ENCODE measurements at regions not wholly inside any gene's neighbourhood (a gene's known extent, or its start where the extent isn't known, plus 50 kb on each side); places are given as distances from the start of the nearest gene placed in this dataset.

DNA sequence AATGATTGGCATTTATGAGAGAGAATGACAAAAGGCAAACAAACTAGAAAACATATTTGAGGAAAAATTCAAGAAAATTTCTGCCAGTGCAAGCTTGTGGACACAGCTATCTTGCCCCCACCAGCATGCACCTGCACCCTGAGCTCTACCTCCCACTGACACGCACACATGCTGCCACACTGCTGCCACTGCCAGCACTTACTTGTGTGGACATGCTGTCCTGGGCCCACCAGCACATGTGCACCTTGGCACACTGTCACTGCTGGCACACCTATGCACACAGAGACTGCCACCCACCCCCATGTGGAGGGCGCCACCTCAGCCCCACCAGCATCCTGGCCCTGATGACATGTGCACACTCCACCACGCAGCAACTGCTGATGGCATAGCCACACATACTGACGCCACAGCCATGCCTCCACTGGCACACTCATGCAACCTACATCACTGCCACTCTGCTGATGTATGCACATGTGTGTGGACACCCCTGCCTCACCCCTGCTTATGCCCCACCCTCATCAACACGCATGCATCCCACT, 475.0 kb downstream of the SOX5 start:
- Histone ChIP-seq H3F3A (replicated peaks; ENCODE audit: low read depth) (no peaks in the 10 kb centered on the region), H3K4me1 (ENCODE audit: insufficient read depth) (no peaks in the 10 kb centered on the region), H4K20me1 (replicated peaks; ENCODE audit: insufficient read depth) (no peaks in the 10 kb centered on the region), H3K9me2 (ENCODE audit: insufficient read depth) (no peaks in the 10 kb centered on the region; the same call in 1 of the 2 replicates), H3K79me2 (replicated peaks; ENCODE audit: insufficient read depth) (no peaks in the 10 kb centered on the region), H3K4me3 (no peak overlapping the region), H3K36me3 (ENCODE audit: insufficient read depth) (no peaks in the 10 kb centered on the region), H3K4me2 (no peak overlapping the region), H3K27ac (ENCODE audit: low read depth) (no peak overlapping the region), H2AFZ (no peak overlapping the region), H3K27me3 (ENCODE audit: insufficient read depth) (no peaks in the 10 kb centered on the region)
- Mint-ChIP-seq H3K9me3 (peaks cover 8% of the 10 kb centered on the region; the same call in 2 of the 3 replicates), H3K4me1 (no peaks in the 10 kb centered on the region), H3K27me3 (ENCODE audit: insufficient read depth, low read depth, poor library complexity) (no peaks in the 10 kb centered on the region), H3K4me3 (no peak overlapping the region), H3K36me3 (ENCODE audit: low read depth) (peaks cover 3% of the 10 kb centered on the region; the same call in 1 of the 3 replicates), H3K27ac (no peak overlapping the region)
- ATAC-seq (no peak), DNase-seq (ENCODE audit: low spot score) (no peak)
- TF ChIP-seq, protein P1, sequence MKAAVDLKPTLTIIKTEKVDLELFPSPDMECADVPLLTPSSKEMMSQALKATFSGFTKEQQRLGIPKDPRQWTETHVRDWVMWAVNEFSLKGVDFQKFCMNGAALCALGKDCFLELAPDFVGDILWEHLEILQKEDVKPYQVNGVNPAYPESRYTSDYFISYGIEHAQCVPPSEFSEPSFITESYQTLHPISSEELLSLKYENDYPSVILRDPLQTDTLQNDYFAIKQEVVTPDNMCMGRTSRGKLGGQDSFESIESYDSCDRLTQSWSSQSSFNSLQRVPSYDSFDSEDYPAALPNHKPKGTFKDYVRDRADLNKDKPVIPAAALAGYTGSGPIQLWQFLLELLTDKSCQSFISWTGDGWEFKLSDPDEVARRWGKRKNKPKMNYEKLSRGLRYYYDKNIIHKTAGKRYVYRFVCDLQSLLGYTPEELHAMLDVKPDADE (IDR thresholded peaks at IDR 0.05): no peak
- TF ChIP-seq STAT1 (IDR thresholded peaks at IDR 0.05; ENCODE audit: unreplicated experiment) (no peak), ZNF114 (CRISPR knock-in tag; IDR thresholded peaks at IDR 0.05) (no peak), NANOG (IDR thresholded peaks at IDR 0.05; ENCODE audit: borderline replicate concordance) (no peak), JUNB (IDR thresholded peaks at IDR 0.05; ENCODE audit: unreplicated experiment) (no peak), EZH2phosphoT487 (IDR thresholded peaks at IDR 0.05; ENCODE audit: unreplicated experiment) (no peak), POLR2AphosphoS5 (IDR thresholded peaks at IDR 0.05; ENCODE audit: low read depth) (no peak), EZH2 (IDR thresholded peaks at IDR 0.05; ENCODE audit: low read depth, unreplicated experiment) (no peak), CREB1 (CRISPR knock-in tag; IDR thresholded peaks at IDR 0.05; ENCODE audit: low read depth) (no peak), ZNF331 (CRISPR knock-in tag; IDR thresholded peaks at IDR 0.05; ENCODE audit: low read depth) (no peak)
- TF ChIP-seq, protein P2, sequence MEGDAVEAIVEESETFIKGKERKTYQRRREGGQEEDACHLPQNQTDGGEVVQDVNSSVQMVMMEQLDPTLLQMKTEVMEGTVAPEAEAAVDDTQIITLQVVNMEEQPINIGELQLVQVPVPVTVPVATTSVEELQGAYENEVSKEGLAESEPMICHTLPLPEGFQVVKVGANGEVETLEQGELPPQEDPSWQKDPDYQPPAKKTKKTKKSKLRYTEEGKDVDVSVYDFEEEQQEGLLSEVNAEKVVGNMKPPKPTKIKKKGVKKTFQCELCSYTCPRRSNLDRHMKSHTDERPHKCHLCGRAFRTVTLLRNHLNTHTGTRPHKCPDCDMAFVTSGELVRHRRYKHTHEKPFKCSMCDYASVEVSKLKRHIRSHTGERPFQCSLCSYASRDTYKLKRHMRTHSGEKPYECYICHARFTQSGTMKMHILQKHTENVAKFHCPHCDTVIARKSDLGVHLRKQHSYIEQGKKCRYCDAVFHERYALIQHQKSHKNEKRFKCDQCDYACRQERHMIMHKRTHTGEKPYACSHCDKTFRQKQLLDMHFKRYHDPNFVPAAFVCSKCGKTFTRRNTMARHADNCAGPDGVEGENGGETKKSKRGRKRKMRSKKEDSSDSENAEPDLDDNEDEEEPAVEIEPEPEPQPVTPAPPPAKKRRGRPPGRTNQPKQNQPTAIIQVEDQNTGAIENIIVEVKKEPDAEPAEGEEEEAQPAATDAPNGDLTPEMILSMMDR (conservative IDR thresholded peaks at IDR 0.05; ENCODE audit: low read depth in 2 of 2): no peak
- TF ChIP-seq, protein P3, sequence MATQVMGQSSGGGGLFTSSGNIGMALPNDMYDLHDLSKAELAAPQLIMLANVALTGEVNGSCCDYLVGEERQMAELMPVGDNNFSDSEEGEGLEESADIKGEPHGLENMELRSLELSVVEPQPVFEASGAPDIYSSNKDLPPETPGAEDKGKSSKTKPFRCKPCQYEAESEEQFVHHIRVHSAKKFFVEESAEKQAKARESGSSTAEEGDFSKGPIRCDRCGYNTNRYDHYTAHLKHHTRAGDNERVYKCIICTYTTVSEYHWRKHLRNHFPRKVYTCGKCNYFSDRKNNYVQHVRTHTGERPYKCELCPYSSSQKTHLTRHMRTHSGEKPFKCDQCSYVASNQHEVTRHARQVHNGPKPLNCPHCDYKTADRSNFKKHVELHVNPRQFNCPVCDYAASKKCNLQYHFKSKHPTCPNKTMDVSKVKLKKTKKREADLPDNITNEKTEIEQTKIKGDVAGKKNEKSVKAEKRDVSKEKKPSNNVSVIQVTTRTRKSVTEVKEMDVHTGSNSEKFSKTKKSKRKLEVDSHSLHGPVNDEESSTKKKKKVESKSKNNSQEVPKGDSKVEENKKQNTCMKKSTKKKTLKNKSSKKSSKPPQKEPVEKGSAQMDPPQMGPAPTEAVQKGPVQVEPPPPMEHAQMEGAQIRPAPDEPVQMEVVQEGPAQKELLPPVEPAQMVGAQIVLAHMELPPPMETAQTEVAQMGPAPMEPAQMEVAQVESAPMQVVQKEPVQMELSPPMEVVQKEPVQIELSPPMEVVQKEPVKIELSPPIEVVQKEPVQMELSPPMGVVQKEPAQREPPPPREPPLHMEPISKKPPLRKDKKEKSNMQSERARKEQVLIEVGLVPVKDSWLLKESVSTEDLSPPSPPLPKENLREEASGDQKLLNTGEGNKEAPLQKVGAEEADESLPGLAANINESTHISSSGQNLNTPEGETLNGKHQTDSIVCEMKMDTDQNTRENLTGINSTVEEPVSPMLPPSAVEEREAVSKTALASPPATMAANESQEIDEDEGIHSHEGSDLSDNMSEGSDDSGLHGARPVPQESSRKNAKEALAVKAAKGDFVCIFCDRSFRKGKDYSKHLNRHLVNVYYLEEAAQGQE (IDR thresholded peaks at IDR 0.05; ENCODE audit: unreplicated experiment): no peak
- TF ChIP-seq, protein P4, sequence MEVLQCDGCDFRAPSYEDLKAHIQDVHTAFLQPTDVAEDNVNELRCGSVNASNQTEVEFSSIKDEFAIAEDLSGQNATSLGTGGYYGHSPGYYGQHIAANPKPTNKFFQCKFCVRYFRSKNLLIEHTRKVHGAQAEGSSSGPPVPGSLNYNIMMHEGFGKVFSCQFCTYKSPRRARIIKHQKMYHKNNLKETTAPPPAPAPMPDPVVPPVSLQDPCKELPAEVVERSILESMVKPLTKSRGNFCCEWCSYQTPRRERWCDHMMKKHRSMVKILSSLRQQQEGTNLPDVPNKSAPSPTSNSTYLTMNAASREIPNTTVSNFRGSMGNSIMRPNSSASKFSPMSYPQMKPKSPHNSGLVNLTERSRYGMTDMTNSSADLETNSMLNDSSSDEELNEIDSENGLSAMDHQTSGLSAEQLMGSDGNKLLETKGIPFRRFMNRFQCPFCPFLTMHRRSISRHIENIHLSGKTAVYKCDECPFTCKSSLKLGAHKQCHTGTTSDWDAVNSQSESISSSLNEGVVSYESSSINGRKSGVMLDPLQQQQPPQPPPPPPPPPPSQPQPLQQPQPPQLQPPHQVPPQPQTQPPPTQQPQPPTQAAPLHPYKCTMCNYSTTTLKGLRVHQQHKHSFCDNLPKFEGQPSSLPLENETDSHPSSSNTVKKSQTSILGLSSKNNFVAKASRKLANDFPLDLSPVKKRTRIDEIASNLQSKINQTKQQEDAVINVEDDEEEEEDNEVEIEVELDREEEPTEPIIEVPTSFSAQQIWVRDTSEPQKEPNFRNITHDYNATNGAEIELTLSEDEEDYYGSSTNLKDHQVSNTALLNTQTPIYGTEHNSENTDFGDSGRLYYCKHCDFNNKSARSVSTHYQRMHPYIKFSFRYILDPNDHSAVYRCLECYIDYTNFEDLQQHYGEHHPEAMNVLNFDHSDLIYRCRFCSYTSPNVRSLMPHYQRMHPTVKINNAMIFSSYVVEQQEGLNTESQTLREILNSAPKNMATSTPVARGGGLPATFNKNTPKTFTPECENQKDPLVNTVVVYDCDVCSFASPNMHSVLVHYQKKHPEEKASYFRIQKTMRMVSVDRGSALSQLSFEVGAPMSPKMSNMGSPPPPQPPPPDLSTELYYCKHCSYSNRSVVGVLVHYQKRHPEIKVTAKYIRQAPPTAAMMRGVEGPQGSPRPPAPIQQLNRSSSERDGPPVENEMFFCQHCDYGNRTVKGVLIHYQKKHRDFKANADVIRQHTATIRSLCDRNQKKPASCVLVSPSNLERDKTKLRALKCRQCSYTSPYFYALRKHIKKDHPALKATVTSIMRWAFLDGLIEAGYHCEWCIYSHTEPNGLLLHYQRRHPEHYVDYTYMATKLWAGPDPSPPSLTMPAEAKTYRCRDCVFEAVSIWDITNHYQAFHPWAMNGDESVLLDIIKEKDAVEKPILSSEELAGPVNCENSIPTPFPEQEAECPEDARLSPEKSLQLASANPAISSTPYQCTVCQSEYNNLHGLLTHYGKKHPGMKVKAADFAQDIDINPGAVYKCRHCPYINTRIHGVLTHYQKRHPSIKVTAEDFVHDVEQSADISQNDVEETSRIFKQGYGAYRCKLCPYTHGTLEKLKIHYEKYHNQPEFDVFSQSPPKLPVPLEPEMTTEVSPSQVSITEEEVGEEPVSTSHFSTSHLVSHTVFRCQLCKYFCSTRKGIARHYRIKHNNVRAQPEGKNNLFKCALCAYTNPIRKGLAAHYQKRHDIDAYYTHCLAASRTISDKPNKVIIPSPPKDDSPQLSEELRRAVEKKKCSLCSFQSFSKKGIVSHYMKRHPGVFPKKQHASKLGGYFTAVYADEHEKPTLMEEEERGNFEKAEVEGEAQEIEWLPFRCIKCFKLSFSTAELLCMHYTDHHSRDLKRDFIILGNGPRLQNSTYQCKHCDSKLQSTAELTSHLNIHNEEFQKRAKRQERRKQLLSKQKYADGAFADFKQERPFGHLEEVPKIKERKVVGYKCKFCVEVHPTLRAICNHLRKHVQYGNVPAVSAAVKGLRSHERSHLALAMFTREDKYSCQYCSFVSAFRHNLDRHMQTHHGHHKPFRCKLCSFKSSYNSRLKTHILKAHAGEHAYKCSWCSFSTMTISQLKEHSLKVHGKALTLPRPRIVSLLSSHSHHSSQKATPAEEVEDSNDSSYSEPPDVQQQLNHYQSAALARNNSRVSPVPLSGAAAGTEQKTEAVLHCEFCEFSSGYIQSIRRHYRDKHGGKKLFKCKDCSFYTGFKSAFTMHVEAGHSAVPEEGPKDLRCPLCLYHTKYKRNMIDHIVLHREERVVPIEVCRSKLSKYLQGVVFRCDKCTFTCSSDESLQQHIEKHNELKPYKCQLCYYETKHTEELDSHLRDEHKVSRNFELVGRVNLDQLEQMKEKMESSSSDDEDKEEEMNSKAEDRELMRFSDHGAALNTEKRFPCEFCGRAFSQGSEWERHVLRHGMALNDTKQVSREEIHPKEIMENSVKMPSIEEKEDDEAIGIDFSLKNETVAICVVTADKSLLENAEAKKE (CRISPR knock-in tag; IDR thresholded peaks at IDR 0.05): no peak

All from GM23338 (cell line).